ENCODE measurements at regions not wholly inside any gene's neighbourhood (a gene's known extent, or its start where the extent isn't known, plus 50 kb on each side); places are given as distances from the start of the nearest gene placed in this dataset.

DNA sequence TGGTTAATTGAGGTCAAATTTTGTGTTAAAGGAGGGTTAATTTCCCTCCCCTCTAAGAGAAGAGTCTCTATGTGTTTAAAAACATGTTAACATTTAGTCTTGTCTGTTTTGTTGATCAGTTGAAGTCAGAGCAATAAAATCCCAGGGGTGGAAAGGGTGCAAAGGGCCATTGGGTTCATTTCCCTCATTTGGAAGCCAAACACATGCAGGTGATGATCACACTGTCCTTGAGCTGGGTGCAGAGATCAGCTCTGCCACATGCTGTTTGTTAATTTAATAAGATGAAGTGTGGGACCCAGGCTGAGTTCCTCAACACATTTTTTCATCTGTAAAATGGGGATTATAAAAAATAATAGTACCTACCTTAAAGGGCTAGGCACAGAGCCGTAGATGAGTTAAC lies 260.9 kb downstream of the LPIN1 start:
- H3K79me2 ChIP-seq (ENCODE audit: insufficient read depth, low read length) = no peaks in the 10 kb centered on the region
- no peak overlapping the region for H3K4me3 ChIP-seq (replicated peaks in 1 of 2; ENCODE audit: low read depth in 1 of 2, low read length in 2 of 2)
- H3K4me1 ChIP-seq (ENCODE audit: control insufficient read depth in 1 of 2, insufficient read depth in 2 of 2, low read length in 2 of 2) = peaks cover 6 to 11% of the 10 kb centered on the region in 2 experiments; a peak in 3 of 4 replicates
- no peak for DNase-seq (ENCODE audit: low read depth, low spot score)
- TF ChIP-seq ELF1 (IDR thresholded peaks at IDR 0.05; ENCODE audit: borderline replicate concordance, low read depth) (no peak), ZNF274 (IDR thresholded peaks at IDR 0.05; ENCODE audit: low read depth, low read length) (no peak), EZH2 (IDR thresholded peaks at IDR 0.05) (no peak), ZFX (IDR thresholded peaks at IDR 0.05) (no peak), YY1 (IDR thresholded peaks at IDR 0.05; ENCODE audit: extremely low read depth, insufficient replicate concordance, low read depth, low read length) (no peak), POLR2A (IDR thresholded peaks at IDR 0.05; ENCODE audit: borderline replicate concordance, extremely low read depth, insufficient read depth, insufficient read length) (no peak), ZBTB33 (IDR thresholded peaks at IDR 0.05; ENCODE audit: extremely low read depth, insufficient replicate concordance, low read length) (no peak)
- intact Hi-C loops (cut with micrococcal nuclease) = no loop called here
- H3K9ac ChIP-seq (ENCODE audit: low read length) = no peak overlapping the region
- no peaks in the 10 kb centered on the region for H4K20me1 ChIP-seq (ENCODE audit: insufficient read depth)
- ChIA-PET RAD21 (ENCODE audit: low non-redundant PET in 1 of 2, low total read pairs in 2 of 2, uncharacterized antibody in 2 of 2, unreplicated experiment in 2 of 2) (no interaction called here), CTCF (no interaction called here), POLR2A (no interaction called here)
- no peaks in the 10 kb centered on the region for H3K9me2 ChIP-seq (ENCODE audit: insufficient read depth)
- no peak overlapping the region for H3K4me2 ChIP-seq (ENCODE audit: low read length)
- ATAC-seq = no peak
- H3K27ac ChIP-seq (ENCODE audit: low read depth, low read length) = no peak overlapping the region
- no peak overlapping the region for H2AFZ ChIP-seq (ENCODE audit: low read depth, low read length, poor library complexity, severe bottlenecking)
- no peaks in the 10 kb centered on the region for H3K27me3 ChIP-seq (ENCODE audit: insufficient read depth, low read length)
- no peaks in the 10 kb centered on the region for H3K36me3 ChIP-seq (ENCODE audit: control insufficient read depth in 1 of 2, insufficient read depth in 2 of 2, low read length in 2 of 2)
- H3K9me3 ChIP-seq (ENCODE audit: control insufficient read depth in 1 of 2, insufficient read depth in 1 of 2, low read depth in 1 of 2, low read length in 2 of 2) = no peaks in the 10 kb centered on the region
- no TSS peak for BruUV-seq (replicated peaks)

DNA sequence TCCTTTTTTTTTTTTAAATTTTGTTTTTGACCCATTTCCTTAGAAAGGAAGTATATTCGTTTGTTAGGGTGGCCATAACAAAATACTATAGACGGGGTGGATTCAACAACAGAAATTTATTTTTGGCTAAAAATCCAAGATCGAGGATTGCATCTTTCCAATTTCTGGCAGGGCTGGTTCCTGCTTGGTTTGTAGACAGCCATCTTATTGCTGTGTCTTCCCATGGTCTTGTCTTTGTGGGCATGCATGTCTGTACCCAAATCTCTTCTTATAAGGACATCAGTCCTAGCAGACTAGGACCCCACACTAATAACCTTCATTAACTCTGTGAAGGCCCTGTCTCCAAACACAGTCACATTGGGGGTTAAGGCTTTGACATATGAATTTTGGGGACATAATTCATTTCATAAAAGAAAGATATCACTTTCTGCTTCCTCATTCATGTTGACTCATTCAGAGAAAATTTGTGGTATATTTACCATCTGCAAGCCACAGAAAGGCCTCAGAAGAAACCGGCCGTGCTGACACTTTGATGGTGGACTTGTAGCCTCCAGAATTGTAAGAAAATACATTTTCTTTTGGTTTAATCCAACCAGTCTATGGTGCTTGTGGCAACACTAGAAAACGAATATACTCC lies 262.1 kb downstream of the LPIN1 start:
- no TSS peak for BruUV-seq (replicated peaks)

More for the DNA sequence above, 262.1 kb downstream of the LPIN1 start:
- ATAC-seq = no peak
- RAD21 ChIA-PET (ENCODE audit: low non-redundant PET in 1 of 2, low total read pairs in 2 of 2, uncharacterized antibody in 2 of 2, unreplicated experiment in 2 of 2) = no interaction called here
- Histone ChIP-seq H4K20me1 (ENCODE audit: insufficient read depth) (no peaks in the 10 kb centered on the region), H3K4me3 (replicated peaks in 1 of 2; ENCODE audit: low read depth in 1 of 2, low read length in 2 of 2) (no peak overlapping the region), H3K79me2 (ENCODE audit: insufficient read depth, low read length) (no peaks in the 10 kb centered on the region), H3K9me3 (ENCODE audit: control insufficient read depth in 1 of 2, insufficient read depth in 1 of 2, low read depth in 1 of 2, low read length in 2 of 2) (no peaks in the 10 kb centered on the region), H3K36me3 (ENCODE audit: control insufficient read depth in 1 of 2, insufficient read depth in 2 of 2, low read length in 2 of 2) (no peaks in the 10 kb centered on the region), H3K4me2 (ENCODE audit: low read length) (peak overlapping the region; percentile 41), H3K27ac (ENCODE audit: low read depth, low read length) (no peak overlapping the region), H3K9ac (ENCODE audit: low read length) (no peak overlapping the region), H3K9me2 (ENCODE audit: insufficient read depth) (no peaks in the 10 kb centered on the region), H3K4me1 (ENCODE audit: control insufficient read depth in 1 of 2, insufficient read depth in 2 of 2, low read length in 2 of 2) (peaks cover 6 to 11% of the 10 kb centered on the region in 2 experiments; a peak in 3 of 4 replicates), H3K27me3 (ENCODE audit: insufficient read depth, low read length) (no peaks in the 10 kb centered on the region), H2AFZ (ENCODE audit: low read depth, low read length, poor library complexity, severe bottlenecking) (peak overlapping the region; percentile 37)
- POLR2A ChIA-PET = no interaction called here
- CTCF ChIA-PET = no interaction called here
- no peak for DNase-seq (ENCODE audit: low read depth, low spot score)
- intact Hi-C loops (cut with micrococcal nuclease) = no loop called here
- TF ChIP-seq ZNF274 (IDR thresholded peaks at IDR 0.05; ENCODE audit: low read depth, low read length) = no peak
- peak; percentile 27; the same call in 1 of the 2 replicates for TF ChIP-seq JUND (IDR thresholded peaks at IDR 0.05)
- TF ChIP-seq FOSL1 (IDR thresholded peaks at IDR 0.05; ENCODE audit: low read depth) = 0 out of 2 replicates have a peak, but pooled peaks have one; percentile 32
